GM18511 (cell line): ENCODE measurements at regions not wholly inside any gene's neighbourhood (a gene's known extent, or its start where the extent isn't known, plus 50 kb on each side); places are given as distances from the start of the nearest gene placed in this dataset.
"Not testable (repeated sequence)": the region's sequence is repeated elsewhere in the genome, so short reads cannot be mapped to it uniquely, and the experiment has no call there.

ENCODE experiments used
- ATAC-seq: cut with Tn5 transposase; IDR thresholded peaks from one replicate; pipeline ENCODE4 v1.9.1; 2021; ENCODE audit warnings: mild to moderate bottlenecking, moderate library complexity; ENCODE audit not compliant: unreplicated experiment

GRCh38 chr20:12566596-12566995 lies 442.2 kb upstream of the SPTLC3 start:
- ATAC-seq: no peak

- no peak for ATAC-seq
Observed at GRCh38 chr20:12570371-12570770, 438.4 kb upstream of the SPTLC3 start.

GRCh38 chr20:12573442-12573841 lies 435.3 kb upstream of the SPTLC3 start:
- ATAC-seq: no peak

GRCh38 chr20:12575352-12576095 lies 433.2 kb upstream of the SPTLC3 start:
- no peak for ATAC-seq

- ATAC-seq: no peak
Observed at GRCh38 chr20:12577213-12577612, 431.6 kb upstream of the SPTLC3 start.

GRCh38 chr20:12581644-12582289 lies 427.0 kb upstream of the SPTLC3 start:
- no peak for ATAC-seq

GRCh38 chr20:12582710-12583109 lies 426.1 kb upstream of the SPTLC3 start:
- ATAC-seq: not testable (repeated sequence)

- ATAC-seq: no peak
Observed at GRCh38 chr20:12591949-12592470, 416.8 kb upstream of the SPTLC3 start.

GRCh38 chr20:12592756-12593155 lies 416.0 kb upstream of the SPTLC3 start:
- no peak for ATAC-seq

GRCh38 chr20:12593342-12593873 lies 415.4 kb upstream of the SPTLC3 start:
- no peak for ATAC-seq

GRCh38 chr20:12594410-12595088 lies 414.2 kb upstream of the SPTLC3 start:
- no peak for ATAC-seq

GRCh38 chr20:12595841-12596240 lies 412.9 kb upstream of the SPTLC3 start:
- ATAC-seq: no peak

GRCh38 chr20:12596863-12597262 lies 411.9 kb upstream of the SPTLC3 start:
- no peak for ATAC-seq

GRCh38 chr20:12597551-12597950 lies 411.2 kb upstream of the SPTLC3 start:
- ATAC-seq: no peak

GRCh38 chr20:12598894-12599293 lies 409.9 kb upstream of the SPTLC3 start:
- ATAC-seq: no peak

GRCh38 chr20:12599494-12599893 lies 409.3 kb upstream of the SPTLC3 start:
- ATAC-seq: no peak

GRCh38 chr20:12605751-12606150 lies 403.0 kb upstream of the SPTLC3 start:
- ATAC-seq: no peak

- no peak for ATAC-seq
Observed at GRCh38 chr20:12610871-12611270, 397.9 kb upstream of the SPTLC3 start.

- no peak for ATAC-seq
Observed at GRCh38 chr20:12614764-12615163, 394.0 kb upstream of the SPTLC3 start.

- ATAC-seq: no peak
Observed at GRCh38 chr20:12617076-12617475, 391.7 kb upstream of the SPTLC3 start.

GRCh38 chr20:12623870-12624269 lies 384.9 kb upstream of the SPTLC3 start:
- ATAC-seq: no peak
